PC-3 (cell line): ENCODE measurements at regions not wholly inside any gene's neighbourhood (a gene's known extent, or its start where the extent isn't known, plus 50 kb on each side); places are given as distances from the start of the nearest gene placed in this dataset.
"Not testable (repeated sequence)": the region's sequence is repeated elsewhere in the genome, so short reads cannot be mapped to it uniquely, and the experiment has no call there.

Source experiments
- CTCF ChIP-seq: fragments of 300-600 bp; sonication (generic); conservative IDR thresholded peaks from 2 replicates; pipeline ENCODE4 v1.5.1; 2017; ENCODE audit warnings: antibody characterized with exemption, low read depth, mild to moderate bottlenecking, low read length
- EZH2 ChIP-seq: fragments of 300-600 bp; sonication (generic); IDR thresholded peaks from one replicate; pipeline ENCODE4 v1.6.1; 2017; ENCODE audit warnings: antibody characterized with exemption, mild to moderate bottlenecking, low read length; ENCODE audit not compliant: unreplicated experiment

- TF ChIP-seq CTCF, EZH2: not testable (repeated sequence)
These were observed 312.4 kb downstream of the ANKRD30B start for GRCh38 chr18:15060279-15060880.
